Endometrium (tissue), 2 donors: ENCODE measurements at regions not wholly inside any gene's neighbourhood (a gene's known extent, or its start where the extent isn't known, plus 50 kb on each side); places are given as distances from the start of the nearest gene placed in this dataset.
"Not testable (repeated sequence)": the region's sequence is repeated elsewhere in the genome, so short reads cannot be mapped to it uniquely, and the experiment has no call there.

ENCODE experiments used
- FAIRE-seq: peaks from 2 replicates; lab custom pipeline; 2012; peaks lifted over from hg19 to GRCh38; lab: Jason Lieb, UNC
- donor health status: control.
- donor health status: control.

DNA sequence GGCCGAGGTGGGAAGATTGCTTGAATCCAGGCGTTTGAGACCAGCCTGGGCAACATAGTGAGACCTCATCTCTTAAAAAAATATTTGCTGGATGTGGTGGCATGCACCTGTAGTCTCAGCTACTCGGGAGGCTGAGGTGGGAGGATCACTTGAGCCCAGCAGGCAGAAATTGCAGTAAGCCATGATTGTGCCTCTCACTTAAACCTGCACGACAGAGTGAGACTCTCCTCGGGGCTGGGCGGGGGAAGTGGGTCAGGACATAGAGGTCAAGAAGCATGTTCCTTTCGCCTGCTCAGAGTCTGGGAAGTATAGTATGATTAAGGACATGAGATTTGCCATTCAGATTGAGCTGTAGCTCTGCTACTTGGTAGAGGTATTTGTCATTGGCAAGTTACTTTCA is 52.3 kb downstream of the SEPTIN7 start:
- FAIRE-seq, result not testable (repeated sequence)

DNA sequence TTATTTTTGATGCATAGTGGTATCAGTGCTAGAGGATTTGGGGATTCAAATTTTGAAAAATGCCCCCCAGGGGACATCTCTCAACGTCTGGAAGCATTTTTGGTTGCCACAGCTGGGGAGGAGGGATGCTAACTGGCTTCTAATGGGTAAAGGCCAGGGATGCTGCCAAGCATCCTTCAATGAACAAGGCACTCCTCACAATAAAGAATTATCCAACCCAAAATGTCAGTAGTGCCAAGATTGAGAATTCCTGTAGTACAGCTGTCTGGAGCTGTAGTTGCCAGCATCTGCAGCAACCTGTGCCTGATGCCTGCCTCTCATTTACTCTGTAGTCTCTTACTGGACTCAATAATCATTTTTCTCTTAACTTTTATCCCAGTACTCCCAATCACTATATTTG is 53.5 kb downstream of the SEPTIN7 start:
- no peak for FAIRE-seq

DNA sequence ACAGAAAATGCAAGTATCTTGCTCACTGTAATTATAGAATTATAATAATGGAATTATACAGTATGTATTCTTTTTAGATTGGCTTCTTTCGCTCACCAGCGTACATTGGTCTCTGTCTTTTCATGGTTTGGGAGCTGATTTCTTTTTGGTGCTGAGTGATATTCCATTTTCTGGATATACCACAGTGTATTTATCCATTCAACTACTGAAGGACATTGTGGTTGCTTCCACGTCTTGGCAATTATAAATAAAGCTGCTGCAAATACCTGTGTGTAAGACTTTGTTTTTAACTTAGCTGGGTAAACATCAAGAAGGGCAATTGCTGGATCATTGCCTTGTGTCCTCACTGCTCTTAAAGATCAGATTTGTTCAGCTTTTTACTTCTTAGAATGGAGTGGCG is 55.3 kb downstream of the SEPTIN7 start:
- no peak for FAIRE-seq

DNA sequence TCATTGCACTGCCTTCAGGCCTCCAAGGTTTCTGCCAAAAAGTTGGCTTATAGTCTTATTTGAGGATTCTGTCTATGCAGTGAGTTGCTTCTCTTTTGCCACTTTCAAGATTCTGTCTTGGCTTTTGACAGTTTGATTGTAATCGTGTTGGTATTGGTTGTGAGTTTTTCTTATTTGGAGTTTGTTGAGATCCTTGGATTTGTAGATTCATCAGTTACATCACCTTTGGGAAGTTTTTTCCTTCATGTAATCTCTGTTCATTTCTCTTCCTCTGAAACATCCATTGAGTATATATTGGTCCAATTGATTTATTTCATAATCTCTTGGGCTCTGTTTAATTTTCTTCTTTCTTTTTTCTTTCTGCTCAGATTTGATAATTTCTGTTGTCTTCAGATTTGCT is 59.8 kb downstream of the SEPTIN7 start:
- no peak for FAIRE-seq

DNA sequence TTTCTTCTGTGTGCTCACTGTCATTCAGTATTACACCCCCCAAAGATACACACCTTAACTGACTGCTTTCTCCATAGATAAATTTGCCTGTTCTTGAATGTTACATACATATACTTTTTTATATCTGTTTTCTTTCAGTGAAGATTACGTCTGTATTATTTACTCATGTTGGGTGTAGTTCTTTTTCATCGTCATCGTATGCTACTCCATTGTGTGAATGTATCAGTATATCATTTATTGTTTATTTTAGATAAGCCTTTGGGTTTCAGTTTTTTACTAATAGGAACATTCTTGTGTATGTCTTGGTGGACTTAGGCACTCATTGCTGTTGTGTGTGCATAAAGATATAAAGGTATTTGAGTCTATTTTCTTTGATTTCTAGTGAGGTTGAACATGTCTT is 64.4 kb downstream of the SEPTIN7 start:
- no peak for FAIRE-seq

DNA sequence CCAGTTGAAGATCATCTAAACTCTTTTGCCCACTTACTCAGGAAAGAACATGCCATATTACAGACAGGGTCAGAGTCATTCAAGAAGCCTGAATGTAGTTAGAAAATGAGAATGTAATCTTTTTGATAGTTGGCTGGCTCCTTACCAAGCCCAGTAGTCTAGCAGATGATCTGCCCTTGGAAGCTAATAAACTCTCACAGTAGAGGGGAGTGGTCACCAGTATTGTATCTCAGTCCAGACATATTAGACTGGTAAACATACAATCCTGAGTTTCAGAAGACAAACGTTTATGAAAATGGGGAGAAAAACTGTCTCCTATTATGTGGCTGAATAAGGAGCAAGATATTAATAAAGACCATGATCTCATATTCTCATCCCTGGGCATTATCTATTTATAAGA is 65.3 kb downstream of the SEPTIN7 start:
- FAIRE-seq, result no peak

DNA sequence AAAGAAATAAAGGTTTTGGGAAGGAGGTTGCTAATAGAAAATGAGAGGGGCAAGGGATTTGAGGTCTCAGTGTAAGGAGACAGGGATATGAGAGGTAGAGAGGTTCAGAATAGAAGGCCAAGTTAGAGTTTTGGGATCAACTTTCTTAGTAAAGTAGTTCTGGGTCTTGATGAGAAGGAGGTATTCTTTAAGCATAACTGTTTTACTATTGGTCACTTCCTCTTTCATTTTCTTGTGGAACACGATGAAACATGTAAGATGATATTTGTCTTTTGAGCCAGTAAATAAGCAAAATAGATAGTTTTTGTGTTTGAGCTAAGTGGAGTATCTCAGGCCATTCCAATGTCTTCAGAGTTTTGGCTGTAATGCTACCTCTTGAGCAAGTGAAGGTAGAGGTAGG is 68.3 kb downstream of the SEPTIN7 start:
- not testable (repeated sequence) for FAIRE-seq

DNA sequence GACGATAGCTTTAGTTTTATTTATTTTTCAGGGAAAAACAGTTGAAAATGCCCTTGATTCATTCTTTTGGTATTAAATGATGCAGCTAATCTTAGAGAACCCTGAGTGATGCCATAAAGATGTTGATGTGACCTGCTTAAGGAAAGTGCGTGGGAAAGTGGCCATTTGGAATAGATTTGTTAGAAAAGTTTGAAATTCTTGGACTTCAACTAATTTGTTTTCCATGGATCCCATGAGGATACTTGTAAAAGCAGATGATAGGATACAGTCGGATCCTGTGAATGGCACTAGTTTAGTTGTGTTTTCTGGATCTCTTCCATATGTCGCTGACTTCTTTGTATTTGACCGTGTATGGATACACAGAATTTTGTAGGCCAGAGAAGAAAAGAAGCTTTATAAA is 69.0 kb downstream of the SEPTIN7 start:
- no peak for FAIRE-seq

DNA sequence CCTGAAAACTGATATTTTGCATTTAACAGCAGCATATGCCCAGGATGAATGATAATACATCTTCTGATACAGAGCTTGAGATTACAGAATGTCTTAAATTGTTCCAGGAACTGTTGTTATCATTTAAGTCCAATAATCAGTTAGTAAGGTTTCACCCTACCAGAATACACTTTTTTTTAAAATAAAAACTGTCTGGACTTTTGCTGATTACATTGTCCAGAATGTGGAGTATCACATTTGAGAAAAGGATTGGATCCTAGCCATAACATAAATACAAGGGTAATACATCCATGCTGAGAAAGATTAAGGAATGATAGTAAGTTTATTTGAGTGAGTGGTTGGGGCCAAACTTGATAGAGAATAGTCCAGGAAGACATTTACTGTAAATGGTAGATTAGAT is 71.0 kb downstream of the SEPTIN7 start:
- FAIRE-seq, result no peak

DNA sequence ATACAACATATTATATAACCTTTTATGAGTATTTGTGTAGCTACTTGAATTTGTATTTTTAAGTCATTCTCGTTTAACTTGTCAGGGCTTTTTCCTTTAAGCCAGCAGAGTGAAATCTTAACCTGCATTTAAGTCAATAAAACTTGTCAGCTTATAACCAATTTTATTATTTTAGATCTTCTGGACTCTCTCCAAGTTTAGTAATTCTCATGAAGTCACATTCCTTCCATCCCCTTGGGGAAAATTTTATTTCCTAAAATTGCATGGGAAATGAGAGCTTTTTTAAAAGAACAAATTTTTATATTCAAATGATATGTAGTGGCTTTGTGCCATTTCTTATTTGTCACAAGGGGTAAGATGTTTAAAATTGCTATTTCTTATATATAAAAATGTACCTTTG is 74.0 kb downstream of the SEPTIN7 start:
- FAIRE-seq, result peak; percentile 26

DNA sequence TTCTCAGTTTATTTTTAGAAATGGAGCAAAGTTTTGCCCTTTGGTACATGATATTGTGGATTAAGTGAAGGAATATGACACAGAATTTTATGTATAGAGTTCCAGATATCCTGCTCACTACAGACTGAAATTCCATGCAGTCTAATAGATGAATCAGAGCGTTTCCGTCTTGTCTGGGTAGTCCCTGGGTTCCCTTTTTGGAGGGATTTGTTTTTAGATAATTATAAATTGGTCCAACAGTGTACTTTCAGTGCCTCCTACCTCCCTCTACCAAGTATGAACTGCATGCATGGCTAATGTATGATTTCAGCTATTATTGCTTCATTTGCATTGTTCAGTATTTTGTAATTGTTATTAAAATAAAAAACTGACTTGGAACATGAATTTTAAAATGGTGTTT is 74.4 kb downstream of the SEPTIN7 start:
- no peak for FAIRE-seq

DNA sequence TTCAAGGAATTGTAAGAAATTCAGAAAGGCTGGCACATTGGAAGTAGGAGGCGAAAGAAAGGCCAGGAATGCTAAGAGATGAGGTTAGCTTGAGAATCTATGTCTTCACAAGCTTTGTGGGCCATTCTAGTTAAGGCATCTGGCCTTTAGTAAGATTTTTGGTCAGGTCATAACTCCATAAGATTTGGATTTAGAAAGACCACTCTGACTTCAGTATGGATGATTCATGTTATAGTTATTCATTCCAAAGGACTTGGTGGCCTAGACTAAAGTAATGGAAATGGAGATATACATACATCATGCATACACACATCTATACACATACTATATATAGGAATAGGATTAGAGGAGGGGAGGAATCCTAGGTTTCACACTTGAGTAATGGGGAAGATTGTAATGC is 77.5 kb downstream of the SEPTIN7 start:
- FAIRE-seq, result no peak

DNA sequence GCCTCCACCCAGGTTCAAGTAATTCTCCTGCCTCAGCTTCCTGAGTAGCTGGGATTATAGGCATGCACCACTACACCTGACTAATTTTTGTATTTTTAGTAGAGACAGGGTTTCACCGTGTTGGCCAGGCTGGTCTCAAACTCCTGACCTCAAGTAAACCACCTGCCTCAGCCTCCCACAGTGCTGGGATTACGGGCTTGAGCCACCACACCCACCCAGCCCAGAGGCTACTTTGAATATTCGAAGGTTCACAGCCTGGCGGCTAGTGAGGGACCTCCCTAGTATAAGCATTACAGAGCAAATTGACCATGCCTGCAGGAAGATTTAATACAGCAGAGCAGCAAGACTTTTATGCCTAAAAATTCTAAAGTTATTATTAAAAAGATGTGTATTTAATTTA is 86.6 kb downstream of the SEPTIN7 start:
- not testable (repeated sequence) for FAIRE-seq

DNA sequence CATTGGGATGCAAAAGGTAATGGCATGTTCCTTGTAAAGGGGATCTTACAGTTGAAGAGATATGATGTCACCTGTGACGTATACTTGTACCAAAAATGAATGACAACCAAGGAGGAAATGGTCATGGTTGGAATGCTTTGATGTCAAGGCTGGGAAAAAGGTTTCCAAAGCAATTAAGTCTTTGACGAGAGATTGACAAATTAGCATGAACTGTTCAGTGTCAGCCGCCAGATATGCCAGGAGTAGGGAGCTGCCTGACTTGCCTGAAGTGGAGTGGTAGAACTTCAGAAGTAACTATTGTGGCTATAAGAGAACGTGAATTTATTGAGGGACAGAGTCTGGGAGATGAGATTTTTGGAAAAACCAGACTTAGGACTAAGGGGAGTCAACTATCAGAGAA is 88.1 kb downstream of the SEPTIN7 start:
- FAIRE-seq, result no peak

DNA sequence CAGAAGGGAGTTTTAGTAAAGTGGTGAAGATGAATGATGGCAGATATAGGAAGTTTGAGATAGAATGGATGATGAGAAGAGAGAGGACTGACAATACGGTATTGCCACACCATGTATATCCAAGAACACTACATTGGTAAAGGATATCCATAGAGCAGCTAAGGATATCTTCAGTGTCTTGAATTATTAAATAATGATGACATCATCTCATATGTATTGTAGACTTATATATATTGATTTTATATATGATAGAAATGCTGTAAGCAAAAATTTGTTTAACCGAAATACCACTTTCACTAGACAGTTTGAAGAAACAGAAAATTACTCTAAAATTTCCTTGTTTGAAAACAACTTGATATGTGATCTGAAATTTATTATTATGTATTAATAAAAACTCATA is 89.0 kb downstream of the SEPTIN7 start:
- peak; percentile 12 for FAIRE-seq

DNA sequence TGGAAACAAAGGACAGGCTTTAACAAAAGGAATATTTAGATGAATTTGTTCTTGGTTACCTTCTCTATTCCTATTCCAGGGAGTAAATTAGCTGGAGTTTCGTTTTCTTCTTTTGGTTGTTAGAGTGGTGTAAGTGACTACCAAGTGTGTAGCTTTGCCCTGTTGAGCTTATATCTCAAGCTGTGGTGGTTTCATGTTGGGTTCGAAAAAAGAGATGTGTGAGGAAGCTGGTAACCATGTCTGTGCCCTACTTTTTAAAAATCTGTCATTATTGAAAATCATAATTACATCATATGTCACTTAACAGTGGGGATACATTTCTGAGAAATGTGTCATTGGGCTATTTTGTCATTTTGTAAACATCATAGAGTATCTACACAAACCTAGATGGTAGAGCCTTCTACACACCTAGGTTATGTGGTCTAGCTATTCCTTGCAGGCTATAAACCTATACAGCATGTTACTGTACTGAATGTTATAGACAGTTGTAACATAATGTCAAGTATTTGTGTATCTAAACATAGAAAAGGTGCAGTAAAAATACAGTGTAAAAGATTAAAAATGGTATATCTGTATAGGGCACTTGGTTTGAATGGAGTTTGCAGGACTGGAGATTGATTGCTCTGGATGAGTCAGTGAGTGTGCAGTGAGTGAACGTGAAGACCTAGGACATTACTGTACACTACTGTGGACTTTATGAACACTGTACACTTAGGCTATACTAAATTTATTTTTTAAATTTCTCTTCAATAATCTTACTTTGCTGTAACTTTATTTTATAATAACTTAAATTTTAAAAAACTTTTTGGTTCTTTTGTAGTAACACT is 90.4 kb downstream of the SEPTIN7 start:
- no peak for FAIRE-seq

DNA sequence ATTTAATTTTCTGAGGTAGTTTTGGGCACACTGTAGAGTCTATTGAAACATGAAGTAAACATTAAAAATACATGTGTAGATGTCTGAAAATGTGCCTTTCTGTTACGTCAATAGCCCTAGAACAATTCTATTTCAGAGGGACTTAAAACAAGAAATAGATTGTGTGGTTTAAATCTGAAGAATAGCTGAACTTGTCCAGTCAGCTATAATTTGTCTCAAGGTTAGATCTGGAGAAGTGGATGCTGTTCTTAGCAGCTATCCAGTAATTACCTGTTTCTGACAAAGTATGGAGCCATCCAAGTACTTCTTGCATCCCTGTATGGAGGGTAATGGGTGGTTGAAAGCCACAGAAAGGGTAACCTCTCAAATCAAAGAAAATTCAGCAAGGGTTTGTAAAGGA is 92.8 kb downstream of the SEPTIN7 start:
- no peak for FAIRE-seq

DNA sequence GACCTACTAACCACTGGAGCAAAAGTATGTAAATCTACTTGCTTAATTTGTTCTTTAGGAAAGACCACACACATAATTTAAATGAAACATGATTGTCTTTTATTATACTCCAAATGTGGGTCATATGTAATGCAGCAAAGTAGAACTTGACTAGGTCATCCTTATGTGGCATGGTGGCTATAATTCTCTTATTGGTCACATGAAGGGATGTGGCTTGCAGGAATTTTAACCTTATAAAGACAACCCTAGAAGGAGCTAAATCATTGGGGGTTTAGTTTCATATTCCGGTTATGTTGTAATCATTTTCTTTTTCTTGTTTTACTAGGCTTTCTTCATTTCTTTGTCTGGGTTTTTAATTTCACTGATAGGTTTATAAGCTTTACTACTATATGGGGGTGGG is 93.9 kb downstream of the SEPTIN7 start:
- FAIRE-seq, result no peak

DNA sequence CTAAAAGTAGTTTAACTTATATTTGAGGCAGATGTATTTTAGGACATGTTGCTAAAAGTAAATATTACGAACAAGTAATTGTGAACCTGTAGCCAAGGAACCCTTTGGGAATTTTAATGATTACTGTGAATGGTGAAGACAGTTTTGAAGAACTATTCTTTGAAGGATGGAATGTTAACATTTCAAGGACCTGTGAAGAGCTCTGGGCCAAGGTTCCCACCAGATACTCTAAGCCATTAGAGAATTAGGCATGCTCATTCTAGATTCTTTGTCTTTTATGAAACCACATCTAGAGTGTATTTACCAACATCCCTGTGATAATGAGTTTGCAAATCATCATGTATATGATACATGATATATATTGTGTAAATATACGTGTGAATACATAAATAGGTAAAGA is 99.8 kb downstream of the SEPTIN7 start:
- no peak for FAIRE-seq

DNA sequence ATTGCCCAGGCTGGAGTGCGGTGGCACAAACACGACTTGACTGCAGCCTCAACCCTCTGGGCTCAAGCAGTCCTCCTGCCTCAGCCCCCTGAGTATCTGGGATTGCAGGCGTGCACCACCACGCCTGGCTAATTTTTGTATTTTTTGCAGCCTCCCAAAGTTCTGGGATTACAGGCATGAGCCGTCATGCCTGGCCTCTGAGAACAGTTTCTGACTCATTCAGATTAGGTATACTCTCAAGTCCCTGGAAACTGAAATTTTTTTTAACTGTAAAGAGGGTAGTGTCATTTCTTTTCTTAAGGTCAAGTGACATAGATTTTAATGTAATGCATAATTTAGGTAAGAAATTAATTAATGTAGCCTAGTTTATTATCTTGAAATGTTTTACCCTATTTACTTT is 104.7 kb downstream of the SEPTIN7 start:
- FAIRE-seq, result no peak

DNA sequence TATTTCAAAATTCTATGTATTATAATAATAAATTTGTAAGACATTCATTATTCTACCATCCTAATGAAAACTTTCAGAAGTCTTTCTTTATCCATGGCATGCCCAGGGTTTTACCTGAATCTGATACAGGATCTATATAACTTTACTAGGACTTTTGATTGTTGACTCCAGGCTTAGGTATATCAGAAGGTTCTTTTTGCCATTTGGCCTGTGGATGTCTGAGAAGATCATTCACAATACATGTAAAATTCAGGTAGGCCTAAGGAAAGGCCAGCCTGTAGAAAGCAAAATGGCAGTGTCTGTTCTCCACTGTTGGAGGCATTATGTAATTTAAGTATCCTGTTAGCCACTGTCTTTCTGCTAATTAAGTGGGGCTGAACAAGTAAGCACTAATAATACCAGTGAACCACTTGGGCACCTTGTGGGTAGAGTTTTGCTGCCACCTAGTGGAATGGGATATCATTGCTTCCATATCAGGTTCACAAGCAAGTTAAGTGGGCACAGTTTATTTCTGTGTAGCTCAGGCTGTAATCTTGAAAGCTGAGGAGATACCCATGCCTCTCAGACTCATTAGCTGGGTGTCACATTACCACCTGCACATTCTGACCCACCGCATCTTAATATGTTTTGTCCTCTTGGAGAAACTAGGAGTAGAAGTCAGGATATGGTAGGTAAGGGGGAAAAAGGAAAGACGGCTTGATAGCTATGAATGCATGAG is 105.5 kb downstream of the SEPTIN7 start:
- peak; percentile 57 for FAIRE-seq

DNA sequence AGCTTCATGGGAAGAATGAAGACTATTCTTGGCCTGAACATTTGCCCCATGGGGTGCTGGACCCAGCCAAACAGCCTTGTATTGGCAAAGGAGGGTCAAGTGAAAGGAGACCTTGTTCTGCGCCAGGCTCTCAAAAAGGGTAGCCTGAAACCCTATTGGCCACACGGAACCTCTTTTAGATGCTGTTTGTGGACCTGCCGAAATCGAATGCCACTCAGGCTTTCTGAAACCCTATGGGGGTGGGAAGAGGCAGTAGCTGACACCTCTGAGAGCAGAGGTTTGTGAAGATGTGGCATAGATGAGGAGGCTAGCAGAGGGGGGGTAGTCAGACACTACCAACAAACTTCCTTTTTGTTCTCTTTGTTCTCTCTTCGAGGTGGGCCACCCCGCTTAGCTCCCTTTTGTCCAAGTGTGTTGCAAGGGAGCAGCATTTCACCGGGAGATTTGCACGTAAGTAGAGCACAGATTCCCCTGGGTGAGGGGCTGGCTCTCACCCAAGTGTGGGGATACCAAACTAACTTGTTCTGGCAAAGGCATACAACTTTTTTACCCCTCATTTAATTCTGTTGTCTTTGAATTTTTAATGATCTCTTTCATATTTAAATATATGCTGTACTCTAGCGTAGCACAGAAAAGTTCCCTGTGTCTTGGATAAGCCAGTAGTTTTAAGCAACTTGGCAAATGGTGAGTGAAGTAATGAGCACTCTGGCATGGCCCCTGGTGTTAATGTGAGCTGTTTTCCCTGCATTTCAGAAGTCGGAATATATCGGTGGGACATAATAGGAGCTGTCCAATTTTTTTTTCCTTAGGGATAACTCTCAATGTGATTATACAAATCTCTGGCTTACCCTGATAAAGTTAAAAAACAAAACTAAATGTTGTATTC is 107.7 kb downstream of the SEPTIN7 start:
- FAIRE-seq, result no peak

DNA sequence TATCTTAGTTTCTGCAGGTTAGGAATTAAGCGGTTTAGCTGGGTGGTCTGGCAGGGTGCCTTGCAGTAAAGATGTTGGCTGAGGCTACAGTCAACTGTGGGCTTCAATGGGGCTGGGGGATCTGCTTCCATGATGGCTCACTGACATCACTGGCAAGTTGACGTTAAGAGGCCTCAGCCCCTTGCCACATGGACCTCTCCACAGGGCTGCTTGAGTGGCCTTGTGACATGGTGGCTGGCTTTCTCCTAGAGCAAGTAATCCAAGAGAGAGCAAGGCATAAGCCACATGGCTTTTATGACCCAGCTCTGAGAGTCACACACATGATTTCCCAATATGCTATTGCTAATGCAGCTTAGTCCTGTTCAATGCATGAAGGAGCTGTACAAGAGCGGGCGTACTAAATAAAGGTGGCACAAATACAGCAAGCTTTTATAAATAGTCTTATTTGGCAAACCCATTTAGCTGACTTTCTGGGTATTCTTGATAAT is 109.1 kb downstream of the SEPTIN7 start:
- no peak for FAIRE-seq
